NCI-H2029 treated with DMSO at 0.1 percent for 48 hours (cell line): ENCODE measurements at regions not wholly inside any gene's neighbourhood (a gene's known extent, or its start where the extent isn't known, plus 50 kb on each side); places are given as distances from the start of the nearest gene placed in this dataset.

ENCODE experiments used
- DNase-seq: peaks from one replicate; lab custom pipeline; 2025; lab: John Stamatoyannopoulos, UW

GRCh38 chr2:105652014-105652796 is 92.5 kb upstream of the NCK2 start:
- DNase-seq: no peak

GRCh38 chr2:105649534-105649933 is 95.2 kb upstream of the NCK2 start:
- DNase-seq: no peak

- no peak for DNase-seq
Observed at GRCh38 chr2:105647731-105648130, 97.0 kb upstream of the NCK2 start.

GRCh38 chr2:105646774-105647076 is 98.0 kb upstream of the NCK2 start:
- DNase-seq: no peak

GRCh38 chr2:105645938-105646773 is 98.6 kb upstream of the NCK2 start:
- peak; percentile 35 for DNase-seq

- DNase-seq: no peak
Observed at GRCh38 chr2:105645031-105645937, 99.4 kb upstream of the NCK2 start.

GRCh38 chr2:105644174-105644980 is 100.3 kb upstream of the NCK2 start:
- DNase-seq: no peak

GRCh38 chr2:105643405-105644173 is 101.1 kb upstream of the NCK2 start:
- DNase-seq: no peak

- DNase-seq: no peak
Observed at GRCh38 chr2:105641389-105641811, 103.3 kb upstream of the NCK2 start.

GRCh38 chr2:105640246-105640645 is 104.5 kb upstream of the NCK2 start:
- DNase-seq: no peak

GRCh38 chr2:105636109-105636740 is 108.5 kb upstream of the NCK2 start:
- DNase-seq: no peak

GRCh38 chr2:105635564-105635963 is 109.1 kb upstream of the NCK2 start:
- no peak for DNase-seq

- DNase-seq: no peak
Observed at GRCh38 chr2:105634198-105634597, 110.5 kb upstream of the NCK2 start.

GRCh38 chr2:105631922-105632321 is 112.8 kb upstream of the NCK2 start:
- no peak for DNase-seq

- DNase-seq: no peak
Observed at GRCh38 chr2:105631011-105631410, 113.7 kb upstream of the NCK2 start.

GRCh38 chr2:105629634-105630033 is 115.1 kb upstream of the NCK2 start:
- no peak for DNase-seq

- DNase-seq: no peak
Observed at GRCh38 chr2:105627534-105627933, 117.2 kb upstream of the NCK2 start.

GRCh38 chr2:105626966-105627340 is 117.8 kb upstream of the NCK2 start:
- no peak for DNase-seq

GRCh38 chr2:105626212-105626965 is 118.3 kb upstream of the NCK2 start:
- DNase-seq: no peak

GRCh38 chr2:105625632-105626031 is 119.1 kb upstream of the NCK2 start:
- no peak for DNase-seq
